ENCODE measurements at regions not wholly inside any gene's neighbourhood (a gene's known extent, or its start where the extent isn't known, plus 50 kb on each side); places are given as distances from the start of the nearest gene placed in this dataset.

DNA sequence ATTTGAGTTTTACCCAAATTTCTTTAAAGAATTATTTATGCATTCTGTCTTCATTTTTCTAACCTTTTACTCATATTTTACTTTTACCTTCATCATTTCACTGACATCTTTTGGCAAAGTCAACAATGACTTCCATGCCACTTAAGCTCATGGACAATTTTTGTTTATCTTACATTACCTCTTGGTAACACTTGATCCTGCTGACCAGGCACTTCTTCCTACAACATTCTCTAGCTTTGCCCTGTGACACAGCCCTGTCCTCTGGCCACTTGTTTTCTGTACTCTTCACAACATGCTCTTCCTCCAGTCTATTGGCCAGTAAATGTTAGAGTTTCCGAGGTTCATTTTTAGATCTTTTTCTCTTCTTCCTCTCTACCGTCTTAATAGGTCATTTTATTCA is 377.2 kb downstream of the SUCLA2 start:
- TF ChIP-seq, protein P1, sequence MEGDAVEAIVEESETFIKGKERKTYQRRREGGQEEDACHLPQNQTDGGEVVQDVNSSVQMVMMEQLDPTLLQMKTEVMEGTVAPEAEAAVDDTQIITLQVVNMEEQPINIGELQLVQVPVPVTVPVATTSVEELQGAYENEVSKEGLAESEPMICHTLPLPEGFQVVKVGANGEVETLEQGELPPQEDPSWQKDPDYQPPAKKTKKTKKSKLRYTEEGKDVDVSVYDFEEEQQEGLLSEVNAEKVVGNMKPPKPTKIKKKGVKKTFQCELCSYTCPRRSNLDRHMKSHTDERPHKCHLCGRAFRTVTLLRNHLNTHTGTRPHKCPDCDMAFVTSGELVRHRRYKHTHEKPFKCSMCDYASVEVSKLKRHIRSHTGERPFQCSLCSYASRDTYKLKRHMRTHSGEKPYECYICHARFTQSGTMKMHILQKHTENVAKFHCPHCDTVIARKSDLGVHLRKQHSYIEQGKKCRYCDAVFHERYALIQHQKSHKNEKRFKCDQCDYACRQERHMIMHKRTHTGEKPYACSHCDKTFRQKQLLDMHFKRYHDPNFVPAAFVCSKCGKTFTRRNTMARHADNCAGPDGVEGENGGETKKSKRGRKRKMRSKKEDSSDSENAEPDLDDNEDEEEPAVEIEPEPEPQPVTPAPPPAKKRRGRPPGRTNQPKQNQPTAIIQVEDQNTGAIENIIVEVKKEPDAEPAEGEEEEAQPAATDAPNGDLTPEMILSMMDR (IDR thresholded peaks at IDR 0.05): no peak
- TF ChIP-seq POLR2A (IDR thresholded peaks at IDR 0.05): no peak
- no peak overlapping the region for H3K27ac ChIP-seq
- no peaks in the 10 kb centered on the region for H3K27me3 ChIP-seq
- 60 to 82% (median 76%) methylated on average over 2 of the region's 2 CpGs for WGBS, 4 donors
- H3K4me1 ChIP-seq (replicated peaks in 1 of 2): no peaks in the 10 kb centered on the region
- H3K4me3 ChIP-seq: no peak overlapping the region
- H3K36me3 ChIP-seq (replicated peaks in 1 of 2): no peaks in the 10 kb centered on the region
- no peaks in the 10 kb centered on the region for H3K9me3 ChIP-seq (replicated peaks in 1 of 3)
- DNase-seq: no peak
- intact Hi-C loops (cut with DNase I): no loop called here

DNA sequence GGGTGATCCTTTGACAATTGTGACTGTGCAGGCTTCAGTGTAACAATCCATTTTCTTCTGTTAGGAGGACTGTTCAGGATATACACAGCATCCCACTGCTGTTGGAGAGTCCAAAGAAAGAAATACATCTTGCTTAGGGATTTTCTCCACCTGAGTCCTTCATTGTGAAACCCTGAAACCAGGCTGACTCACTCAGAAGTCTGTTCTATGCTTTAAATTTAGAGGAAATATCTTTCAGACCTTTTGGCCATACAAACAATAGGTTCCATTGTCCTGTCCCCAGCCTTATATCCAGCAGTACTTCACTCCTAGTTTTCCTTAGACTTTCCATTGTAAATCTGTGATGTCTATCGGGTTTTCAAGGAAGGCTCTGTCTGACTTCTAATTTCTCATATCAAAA is 379.1 kb downstream of the SUCLA2 start:
- Histone ChIP-seq H3K9me3 (replicated peaks in 1 of 3) (no peaks in the 10 kb centered on the region), H3K4me1 (replicated peaks in 1 of 2) (no peaks in the 10 kb centered on the region), H3K4me3 (no peak overlapping the region), H3K36me3 (replicated peaks in 1 of 2) (no peaks in the 10 kb centered on the region), H3K27me3 (no peaks in the 10 kb centered on the region), H3K27ac (no peak overlapping the region)
- intact Hi-C loops (cut with DNase I): no loop called here
- WGBS, 4 donors: 50 to 76% (median 59%) methylated on average over 1 of the region's 1 CpG
- TF ChIP-seq, protein P1 (IDR thresholded peaks at IDR 0.05): no peak
- TF ChIP-seq POLR2A (IDR thresholded peaks at IDR 0.05): no peak
- DNase-seq: no peak

GRCh38 chr13:47611664-47612288 is 389.3 kb downstream of the SUCLA2 start:
- H3K9me3 ChIP-seq (replicated peaks in 1 of 3): no peaks in the 10 kb centered on the region
- no peaks in the 10 kb centered on the region for H3K36me3 ChIP-seq (replicated peaks in 1 of 2)
- TF ChIP-seq POLR2A (IDR thresholded peaks at IDR 0.05): no peak
- TF ChIP-seq, protein P1 (IDR thresholded peaks at IDR 0.05): no peak
- intact Hi-C loops (cut with DNase I): no loop called here
- no peaks in the 10 kb centered on the region for H3K4me1 ChIP-seq (replicated peaks in 1 of 2)
- no peak overlapping the region for H3K27ac ChIP-seq
- no peak for DNase-seq
- no peak overlapping the region for H3K4me3 ChIP-seq
- 92 to 96% (median 95%) methylated on average over 1 of the region's 1 CpG for WGBS, 4 donors
- no peaks in the 10 kb centered on the region for H3K27me3 ChIP-seq

DNA sequence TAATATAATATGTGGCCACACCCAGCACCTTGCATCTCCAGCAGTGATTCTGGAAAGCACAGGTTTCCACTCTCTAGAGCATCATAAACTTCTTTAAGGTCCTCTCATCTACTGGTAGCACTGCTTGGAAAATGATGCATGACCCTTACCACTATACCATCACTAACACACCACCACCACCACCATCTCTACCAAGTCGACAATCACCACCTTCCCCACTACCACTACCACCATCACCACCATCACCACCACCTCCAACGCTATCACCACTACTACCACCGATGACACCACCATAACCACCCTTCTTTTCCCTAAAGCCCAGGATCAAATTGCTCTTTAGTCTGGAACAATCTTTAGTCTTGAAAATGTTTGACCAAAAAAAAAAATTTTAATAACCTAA is 390.4 kb downstream of the SUCLA2 start:
- Histone ChIP-seq H3K36me3 (replicated peaks in 1 of 2) (no peaks in the 10 kb centered on the region), H3K27ac (no peak overlapping the region), H3K9me3 (replicated peaks in 1 of 3) (no peaks in the 10 kb centered on the region), H3K27me3 (no peaks in the 10 kb centered on the region), H3K4me3 (no peak overlapping the region), H3K4me1 (replicated peaks in 1 of 2) (no peaks in the 10 kb centered on the region)
- TF ChIP-seq, protein P1 (IDR thresholded peaks at IDR 0.05): no peak
- TF ChIP-seq POLR2A (IDR thresholded peaks at IDR 0.05): no peak
- no peak for DNase-seq
- 81 to 87% (median 85%) methylated on average over 3 of the region's 3 CpGs for WGBS, 4 donors
- intact Hi-C loops (cut with DNase I): no loop called here

Measured in adrenal gland (tissue), 9 donors.